HG03045 (cell line): ENCODE measurements at regions not wholly inside any gene's neighbourhood (a gene's known extent, or its start where the extent isn't known, plus 50 kb on each side); places are given as distances from the start of the nearest gene placed in this dataset.
"Not testable (repeated sequence)": the region's sequence is repeated elsewhere in the genome, so short reads cannot be mapped to it uniquely, and the experiment has no call there.

Source experiments
- ATAC-seq: cut with Tn5 transposase; IDR thresholded peaks from one replicate; pipeline ENCODE4 v1.9.1; 2021; ENCODE audit warnings: mild to moderate bottlenecking, moderate library complexity; ENCODE audit not compliant: unreplicated experiment

- no peak for ATAC-seq
Measured at GRCh38 chr14:46596236-46596635, 55.3 kb downstream of the RPL10L start.

- no peak for ATAC-seq
Measured at GRCh38 chr14:46582826-46583225, 68.8 kb downstream of the RPL10L start.

GRCh38 chr14:46581036-46581671 lies 70.4 kb downstream of the RPL10L start:
- ATAC-seq, result no peak

GRCh38 chr14:46574978-46575375 lies 76.6 kb downstream of the RPL10L start:
- no peak for ATAC-seq

GRCh38 chr14:46574221-46574977 lies 77.2 kb downstream of the RPL10L start:
- no peak for ATAC-seq

GRCh38 chr14:46573498-46573897 lies 78.1 kb downstream of the RPL10L start:
- ATAC-seq, result no peak

- ATAC-seq, result no peak
Measured at GRCh38 chr14:46571970-46572369, 79.6 kb downstream of the RPL10L start.

GRCh38 chr14:46568161-46568560 lies 83.4 kb downstream of the RPL10L start:
- ATAC-seq, result not testable (repeated sequence)

- ATAC-seq, result no peak
Measured at GRCh38 chr14:46550836-46551235, 100.7 kb downstream of the RPL10L start.

GRCh38 chr14:46540986-46541385 lies 110.6 kb downstream of the RPL10L start:
- ATAC-seq, result no peak

- no peak for ATAC-seq
Measured at GRCh38 chr14:46519121-46519520, 132.5 kb downstream of the RPL10L start.

GRCh38 chr14:46508752-46509151 lies 142.8 kb downstream of the RPL10L start:
- ATAC-seq, result not testable (repeated sequence)

- ATAC-seq, result no peak
Measured at GRCh38 chr14:46499521-46499920, 152.1 kb downstream of the RPL10L start.

GRCh38 chr14:46496409-46496808 lies 155.2 kb downstream of the RPL10L start:
- ATAC-seq, result no peak

GRCh38 chr14:46490238-46490685 lies 161.3 kb downstream of the RPL10L start:
- ATAC-seq, result peak; percentile 98

- ATAC-seq, result no peak
Measured at GRCh38 chr14:46488374-46488773, 163.2 kb downstream of the RPL10L start.

- ATAC-seq, result no peak
Measured at GRCh38 chr14:46487582-46488350, 163.8 kb downstream of the RPL10L start.

- ATAC-seq, result no peak
Measured at GRCh38 chr14:46482200-46482599, 169.4 kb downstream of the RPL10L start.

- no peak for ATAC-seq
Measured at GRCh38 chr14:46480817-46481216, 170.8 kb downstream of the RPL10L start.

- no peak for ATAC-seq
Measured at GRCh38 chr14:46472261-46472660, 179.3 kb downstream of the RPL10L start.

- no peak for ATAC-seq
Measured at GRCh38 chr14:46464341-46464740, 187.2 kb downstream of the RPL10L start.

- no peak for ATAC-seq
Measured at GRCh38 chr14:46451800-46452199, 199.8 kb downstream of the RPL10L start.
